ENCODE measurements at regions not wholly inside any gene's neighbourhood (a gene's known extent, or its start where the extent isn't known, plus 50 kb on each side); places are given as distances from the start of the nearest gene placed in this dataset.

GRCh38 chr12:69090722-69091121 lies 148.6 kb upstream of the CPSF6 start:
- no peak for TF ChIP-seq POLR2A (IDR thresholded peaks at IDR 0.05; ENCODE audit: low read length)
- TF ChIP-seq GATA1 (IDR thresholded peaks at IDR 0.05; ENCODE audit: low read depth, low read length): no peak
